HG02884 (cell line): ENCODE measurements at regions not wholly inside any gene's neighbourhood (a gene's known extent, or its start where the extent isn't known, plus 50 kb on each side); places are given as distances from the start of the nearest gene placed in this dataset.
"Not testable (repeated sequence)": the region's sequence is repeated elsewhere in the genome, so short reads cannot be mapped to it uniquely, and the experiment has no call there.

ENCODE experiments used
- ATAC-seq: cut with Tn5 transposase; IDR thresholded peaks from one replicate; pipeline ENCODE4 v1.9.1; 2021; ENCODE audit warnings: mild to moderate bottlenecking, moderate library complexity; ENCODE audit not compliant: unreplicated experiment

GRCh38 chr3:147662705-147663104 lies 253.5 kb downstream of the ZIC1 start:
- no peak for ATAC-seq

- ATAC-seq = no peak
These were observed 259.9 kb downstream of the ZIC1 start for GRCh38 chr3:147669077-147669476.

- no peak for ATAC-seq
These were observed 262.9 kb downstream of the ZIC1 start for GRCh38 chr3:147672035-147672434.

GRCh38 chr3:147672436-147672835 lies 263.3 kb downstream of the ZIC1 start:
- ATAC-seq = no peak

- ATAC-seq = no peak
These were observed 266.6 kb downstream of the ZIC1 start for GRCh38 chr3:147675761-147676160.

GRCh38 chr3:147680837-147681483 lies 271.8 kb downstream of the ZIC1 start:
- no peak for ATAC-seq

GRCh38 chr3:147688868-147689267 lies 279.7 kb downstream of the ZIC1 start:
- ATAC-seq = no peak

GRCh38 chr3:147699175-147699838 lies 290.1 kb downstream of the ZIC1 start:
- no peak for ATAC-seq

- no peak for ATAC-seq
These were observed 292.0 kb downstream of the ZIC1 start for GRCh38 chr3:147701195-147701594.

GRCh38 chr3:147702509-147702908 lies 293.3 kb downstream of the ZIC1 start:
- ATAC-seq = no peak

- ATAC-seq = no peak
These were observed 296.5 kb downstream of the ZIC1 start for GRCh38 chr3:147705651-147706051.

- ATAC-seq = not testable (repeated sequence)
These were observed 301.6 kb downstream of the ZIC1 start for GRCh38 chr3:147710753-147711152.

GRCh38 chr3:147712357-147712756 lies 303.2 kb downstream of the ZIC1 start:
- no peak for ATAC-seq

GRCh38 chr3:147712758-147713157 lies 303.6 kb downstream of the ZIC1 start:
- ATAC-seq = not testable (repeated sequence)

GRCh38 chr3:147713234-147714133 lies 304.3 kb downstream of the ZIC1 start:
- no peak for ATAC-seq

- no peak for ATAC-seq
These were observed 320.5 kb downstream of the ZIC1 start for GRCh38 chr3:147729641-147730040.

GRCh38 chr3:147730284-147730683 lies 321.1 kb downstream of the ZIC1 start:
- ATAC-seq = no peak

GRCh38 chr3:147733217-147733616 lies 324.1 kb downstream of the ZIC1 start:
- no peak for ATAC-seq

- ATAC-seq = no peak
These were observed 326.5 kb downstream of the ZIC1 start for GRCh38 chr3:147735616-147736015.

- no peak for ATAC-seq
These were observed 327.1 kb downstream of the ZIC1 start for GRCh38 chr3:147736226-147736625.

GRCh38 chr3:147737376-147737775 lies 328.2 kb downstream of the ZIC1 start:
- no peak for ATAC-seq

GRCh38 chr3:147740928-147741327 lies 331.8 kb downstream of the ZIC1 start:
- ATAC-seq = no peak
